HG03060 (cell line): ENCODE measurements at regions not wholly inside any gene's neighbourhood (a gene's known extent, or its start where the extent isn't known, plus 50 kb on each side); places are given as distances from the start of the nearest gene placed in this dataset.
"Not testable (repeated sequence)": the region's sequence is repeated elsewhere in the genome, so short reads cannot be mapped to it uniquely, and the experiment has no call there.

ENCODE experiments used
- ATAC-seq: cut with Tn5 transposase; IDR thresholded peaks from one replicate; pipeline ENCODE4 v1.9.1; 2021; ENCODE audit warnings: low read depth, moderate number of reproducible peaks; ENCODE audit not compliant: unreplicated experiment

DNA sequence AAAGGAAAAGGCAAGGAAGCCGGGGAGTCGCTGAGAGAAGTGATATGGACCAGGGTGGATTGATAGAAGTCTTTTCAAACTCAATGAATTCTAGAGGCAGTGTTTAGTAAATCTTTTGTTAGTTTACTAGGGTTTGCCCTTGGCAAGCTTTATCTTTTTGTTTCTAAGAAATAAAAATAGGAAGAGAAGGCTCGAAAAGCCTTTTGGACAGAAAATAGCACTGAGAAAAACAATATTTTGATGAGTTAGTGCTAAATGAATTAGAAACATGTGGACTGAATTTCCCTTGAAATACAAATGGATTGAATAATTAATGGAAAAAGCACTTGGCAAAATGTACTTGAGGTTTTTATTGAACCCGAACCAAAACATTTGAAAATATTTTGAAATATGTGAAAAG is 121.8 kb upstream of the SPAG17 start:
- no peak for ATAC-seq

DNA sequence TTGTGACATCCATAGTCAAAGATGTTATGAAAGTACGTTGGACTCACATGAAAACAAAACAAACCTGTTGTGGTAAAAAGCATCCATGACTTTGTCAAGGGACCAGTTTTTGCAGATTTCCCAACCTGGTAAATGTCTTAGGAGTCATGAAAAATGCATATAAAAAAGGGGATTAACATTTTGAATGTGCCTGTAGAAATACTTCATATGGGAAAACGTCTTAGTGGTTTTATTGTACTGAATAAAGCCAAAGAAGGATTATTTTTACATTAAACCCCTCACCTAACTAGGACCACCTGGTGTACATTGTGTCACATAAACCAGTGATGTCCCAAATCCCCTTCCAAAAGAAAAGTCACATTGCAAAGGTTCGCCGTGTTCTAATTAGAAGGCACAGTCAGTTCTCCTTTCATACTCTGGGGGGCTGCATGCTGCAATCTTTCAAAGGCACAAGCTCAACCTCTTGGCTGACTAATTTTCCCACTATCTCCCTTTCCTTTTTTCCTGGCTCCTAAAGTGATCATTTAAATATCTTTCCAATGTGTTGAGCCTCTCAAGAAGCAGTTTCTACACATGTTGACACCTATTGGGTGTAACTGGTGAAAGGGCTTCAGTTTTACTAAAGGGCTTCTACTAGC is 119.8 kb upstream of the SPAG17 start:
- no peak for ATAC-seq

DNA sequence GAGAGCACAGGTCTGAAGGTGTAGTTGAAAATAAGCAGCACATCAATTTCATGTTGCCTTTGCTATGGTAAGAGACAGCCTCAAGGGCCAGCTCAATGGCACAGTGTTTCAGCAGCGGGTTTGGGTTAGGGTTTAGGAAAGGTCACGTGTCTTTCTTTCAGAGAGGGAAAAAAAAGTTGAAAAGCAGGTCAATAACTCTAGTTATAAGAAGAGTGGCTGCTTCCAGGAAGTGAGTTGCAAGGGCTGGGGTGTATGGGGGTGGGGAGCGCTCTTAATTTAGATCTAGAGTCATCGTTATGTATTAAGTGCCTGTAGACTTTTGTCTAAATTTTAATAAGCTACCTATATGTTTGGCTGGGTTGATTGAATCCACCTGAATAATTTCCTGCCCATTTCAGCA is 118.5 kb upstream of the SPAG17 start:
- no peak for ATAC-seq

DNA sequence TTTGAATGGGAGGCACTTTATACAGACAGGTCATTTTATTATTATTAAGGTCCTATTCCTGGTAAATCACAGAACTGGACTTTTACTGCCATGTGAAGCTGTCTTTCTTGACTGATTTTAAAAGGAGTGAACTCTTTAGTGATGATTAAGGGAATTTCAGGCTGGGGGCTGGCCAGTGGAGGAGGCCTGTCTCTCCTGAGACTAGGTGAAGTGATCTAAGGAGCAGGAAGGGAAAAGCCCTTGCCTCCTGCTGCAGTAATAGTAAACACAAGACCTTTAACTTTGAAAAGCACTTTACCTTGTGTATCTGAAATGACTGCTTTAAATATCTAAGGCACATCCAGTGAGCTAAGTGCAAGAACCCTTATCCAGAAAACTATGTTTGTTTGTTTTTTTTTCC is 118.0 kb upstream of the SPAG17 start:
- no peak for ATAC-seq

DNA sequence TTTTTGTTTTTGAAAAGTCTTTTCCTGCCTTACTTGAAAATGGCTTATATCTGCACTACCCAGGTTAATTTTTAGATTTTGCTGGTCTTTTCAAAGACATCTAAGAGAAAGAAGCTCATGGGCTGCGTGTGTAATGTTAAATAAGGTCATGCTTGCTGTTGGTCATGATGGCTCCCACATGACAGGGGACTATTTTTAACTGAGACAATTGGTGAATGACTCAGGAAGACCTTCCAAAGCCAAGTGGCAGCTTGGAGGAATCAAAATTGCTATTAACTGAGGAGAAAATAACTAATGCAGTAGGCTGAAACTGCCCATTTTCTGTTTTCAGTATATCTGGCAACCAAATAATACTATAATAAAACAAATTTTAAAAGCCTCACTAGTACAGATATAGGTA is 117.1 kb upstream of the SPAG17 start:
- no peak for ATAC-seq

DNA sequence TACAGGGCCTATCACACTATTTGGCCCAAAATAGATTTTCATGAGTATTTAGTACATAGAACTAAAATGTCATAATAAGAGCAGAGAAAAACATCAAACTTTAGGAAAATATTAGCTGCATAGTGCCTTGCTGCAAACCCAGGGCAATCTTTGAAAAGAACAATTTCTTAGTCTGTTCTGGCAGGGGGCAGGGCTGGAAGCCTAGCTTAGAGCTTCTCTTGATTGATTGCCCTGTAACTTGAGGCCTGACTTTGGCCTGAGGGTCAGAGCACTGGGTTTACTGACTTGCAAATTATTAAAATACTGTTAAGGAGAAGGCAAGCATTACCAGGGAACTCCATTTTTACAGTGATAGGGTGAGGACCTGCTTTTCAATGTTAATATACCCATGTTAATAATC is 115.8 kb upstream of the SPAG17 start:
- ATAC-seq = no peak

DNA sequence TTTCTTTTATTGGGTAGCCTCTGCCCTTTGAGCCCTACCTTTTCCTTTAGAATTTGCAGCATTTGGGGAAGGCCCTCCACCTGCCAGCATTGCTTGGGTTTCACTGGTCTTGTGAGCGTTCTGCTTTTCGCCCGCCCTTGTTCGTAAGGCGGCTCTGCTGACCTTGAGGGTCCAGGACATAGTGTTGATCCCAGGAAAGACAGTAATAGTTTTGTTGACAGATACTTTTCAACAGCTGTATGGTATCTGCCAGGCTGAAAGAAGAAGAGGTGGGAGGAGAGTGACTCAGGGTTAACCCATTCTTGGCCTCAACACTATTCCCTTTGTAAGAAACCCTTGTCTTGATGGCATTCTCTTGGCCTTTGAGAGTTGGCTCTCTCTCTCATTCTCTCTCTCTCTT is 113.4 kb upstream of the SPAG17 start:
- ATAC-seq = no peak

DNA sequence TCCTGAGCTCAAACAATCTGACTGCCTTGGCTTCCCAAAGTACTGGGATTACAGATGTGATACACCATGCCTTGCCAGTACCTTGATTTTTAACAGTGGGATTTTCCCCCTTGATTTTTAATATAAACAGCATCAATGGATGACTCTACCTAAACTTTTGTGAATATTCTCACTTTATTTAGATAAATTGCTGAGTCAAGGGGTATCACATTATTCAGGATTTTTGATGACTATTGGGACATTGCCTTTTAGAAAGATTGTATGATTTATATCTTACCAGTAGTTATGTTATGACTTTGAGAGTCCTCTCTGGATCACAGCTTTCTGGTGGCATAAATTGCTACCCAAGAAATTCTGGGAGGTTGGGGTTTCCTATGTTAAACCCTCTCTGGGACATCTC is 112.5 kb upstream of the SPAG17 start:
- no peak for ATAC-seq

DNA sequence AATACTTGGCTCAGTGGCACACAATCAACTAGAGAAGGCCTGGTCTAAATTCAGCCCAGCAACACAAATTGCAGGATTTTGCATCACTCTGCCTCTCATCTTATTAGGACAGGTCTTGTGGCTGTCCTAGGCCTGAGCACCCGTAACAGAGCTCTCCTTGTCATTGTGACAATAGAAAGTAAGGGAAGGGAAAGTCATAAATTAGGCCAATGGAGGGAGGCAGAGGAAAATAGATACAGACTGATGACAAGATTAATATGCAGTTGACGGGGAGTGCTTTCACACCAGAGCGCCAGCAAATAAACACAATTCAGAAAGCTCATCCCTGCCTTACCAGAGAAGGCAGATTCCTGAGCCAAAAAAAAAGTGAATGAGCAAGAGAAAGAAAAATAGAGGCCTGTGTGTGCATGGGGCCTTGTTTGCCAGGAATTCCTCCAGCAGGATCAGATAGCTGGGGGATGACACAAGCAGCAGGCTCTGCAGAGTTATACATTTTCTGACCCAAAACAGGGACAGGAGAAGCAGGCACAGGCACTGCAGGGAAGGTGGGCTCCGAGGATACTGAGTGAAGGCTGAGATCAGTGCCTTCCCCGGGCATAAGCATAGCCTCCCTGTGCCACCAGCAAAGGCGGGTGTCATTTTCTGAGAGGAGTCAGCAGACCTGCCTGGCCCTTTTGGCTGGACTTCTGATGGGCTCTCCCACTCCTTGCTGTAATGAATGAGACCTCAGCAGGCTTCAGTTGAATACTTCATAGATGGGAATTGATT is 110.0 kb upstream of the SPAG17 start:
- ATAC-seq = no peak

DNA sequence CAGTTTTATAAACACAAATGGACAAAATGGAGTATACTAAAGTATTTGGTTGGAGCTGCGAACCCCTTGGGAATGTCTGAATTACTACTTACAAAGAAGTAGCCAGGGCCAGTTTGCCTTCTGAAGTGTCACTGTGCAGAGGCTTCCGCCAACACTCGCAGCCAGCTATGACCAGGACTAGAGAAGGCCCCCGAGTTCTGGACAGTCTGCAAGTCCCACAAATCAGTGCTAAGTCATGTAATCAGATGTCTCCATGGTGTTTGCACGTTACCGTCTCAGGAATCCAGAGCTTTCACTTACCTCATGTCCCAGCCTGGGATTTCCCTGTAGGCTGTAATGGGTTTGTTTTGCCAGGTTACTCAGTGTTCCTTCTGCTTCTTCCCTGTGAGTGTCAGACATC is 106.6 kb upstream of the SPAG17 start:
- no peak for ATAC-seq

DNA sequence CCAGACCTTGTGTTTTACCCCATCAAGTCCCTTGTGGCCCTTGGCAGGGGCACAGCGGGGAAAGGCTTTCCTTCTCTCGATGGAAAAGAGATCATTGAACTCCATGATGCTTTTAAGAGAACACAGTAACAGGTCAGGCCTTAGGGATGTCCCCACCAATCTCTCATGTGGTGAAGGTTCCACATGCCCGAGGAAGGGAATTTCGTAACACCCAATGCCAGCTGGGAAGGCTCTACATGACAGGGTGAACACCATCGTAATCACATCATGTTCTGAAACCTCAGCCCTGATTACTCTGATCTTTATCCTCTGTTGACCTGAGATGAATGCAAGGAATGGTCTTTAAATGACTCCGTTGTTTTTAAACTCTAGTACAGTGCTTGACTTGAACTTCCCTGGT is 105.5 kb upstream of the SPAG17 start:
- ATAC-seq = no peak

DNA sequence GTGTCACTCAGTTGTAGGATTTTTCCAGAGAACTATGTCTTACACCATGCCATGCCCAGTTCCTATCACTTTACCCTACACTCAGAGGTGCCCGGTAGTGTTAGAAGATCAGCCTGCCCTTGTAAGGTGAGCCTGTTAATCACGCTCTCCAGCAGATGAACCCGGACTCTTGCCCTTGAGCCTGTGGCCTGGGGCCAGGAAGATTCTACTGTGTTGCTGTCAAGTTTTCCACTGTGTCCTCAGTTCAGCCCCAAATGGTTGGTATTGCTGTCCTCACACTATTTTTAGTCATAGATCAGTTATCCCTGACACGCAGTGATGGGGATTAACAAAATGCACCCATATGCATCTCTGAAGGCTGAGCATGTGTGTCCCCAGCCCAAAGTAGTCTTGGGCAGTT is 105.0 kb upstream of the SPAG17 start:
- ATAC-seq = no peak

DNA sequence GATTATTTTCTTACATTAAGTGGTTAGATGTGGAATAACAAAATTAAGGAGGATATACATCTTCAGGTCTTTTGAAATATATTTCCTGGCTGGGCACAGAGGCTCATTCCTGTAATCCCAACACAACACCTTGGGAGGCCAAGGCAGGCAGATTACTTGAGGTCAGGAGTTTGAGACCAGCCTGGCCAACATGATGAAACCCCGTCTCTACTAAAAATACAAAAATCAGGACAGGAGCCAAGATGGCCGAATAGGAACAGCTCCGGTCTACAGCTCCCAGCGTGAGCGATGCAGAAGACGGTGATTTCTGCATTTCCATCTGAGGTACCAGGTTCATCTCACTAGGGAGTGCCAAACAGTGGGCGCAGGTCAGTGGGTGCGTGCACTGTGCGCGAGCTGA is 95.6 kb upstream of the SPAG17 start:
- not testable (repeated sequence) for ATAC-seq

DNA sequence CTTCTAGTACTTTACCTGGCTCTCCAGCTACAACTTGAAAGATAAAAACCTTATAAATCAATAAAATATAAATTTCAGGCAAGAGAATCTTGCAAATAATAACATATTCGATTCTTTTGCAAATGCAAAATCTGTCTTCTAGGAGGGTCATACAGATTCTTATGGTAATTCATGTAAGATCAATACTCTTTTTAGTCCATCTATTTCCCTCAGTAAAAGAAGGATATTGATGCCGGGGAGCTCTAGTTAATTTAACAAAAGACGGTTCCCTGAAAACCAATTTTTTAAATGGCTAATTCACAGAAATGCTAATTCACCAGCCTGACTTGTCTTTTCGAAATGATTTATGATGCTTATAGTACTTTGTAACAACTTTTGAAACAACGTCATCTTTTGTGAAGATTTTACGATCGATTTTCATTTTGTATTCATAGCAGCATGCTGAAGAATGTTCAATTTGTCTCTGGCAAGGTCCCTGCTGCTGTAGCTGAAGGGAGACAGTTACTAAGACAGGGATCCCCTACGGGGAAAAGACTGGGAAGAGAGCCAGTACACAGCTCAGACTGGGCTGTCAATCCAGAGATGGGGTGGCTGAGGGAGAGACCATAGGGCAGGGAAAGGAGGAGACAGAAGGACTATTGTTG is 90.6 kb upstream of the SPAG17 start:
- ATAC-seq = no peak

DNA sequence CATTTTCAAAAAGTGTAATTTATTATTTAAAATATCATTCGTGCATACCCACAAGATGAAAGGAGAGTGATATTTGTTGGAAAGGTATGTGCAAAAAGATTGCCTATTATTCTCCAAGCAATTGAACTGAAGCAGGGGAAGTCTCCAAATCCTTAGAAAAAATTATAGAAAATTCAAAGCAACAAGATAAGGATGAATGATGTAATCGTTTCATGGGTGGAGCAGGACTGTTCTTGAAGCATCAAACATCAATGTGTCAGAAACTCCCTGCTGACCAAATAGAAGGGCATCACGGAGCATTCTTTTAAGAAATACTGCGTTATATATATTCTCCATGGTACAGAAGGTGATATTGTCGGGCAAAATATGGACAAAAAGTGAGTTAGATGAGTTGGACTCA is 87.9 kb upstream of the SPAG17 start:
- ATAC-seq = no peak

DNA sequence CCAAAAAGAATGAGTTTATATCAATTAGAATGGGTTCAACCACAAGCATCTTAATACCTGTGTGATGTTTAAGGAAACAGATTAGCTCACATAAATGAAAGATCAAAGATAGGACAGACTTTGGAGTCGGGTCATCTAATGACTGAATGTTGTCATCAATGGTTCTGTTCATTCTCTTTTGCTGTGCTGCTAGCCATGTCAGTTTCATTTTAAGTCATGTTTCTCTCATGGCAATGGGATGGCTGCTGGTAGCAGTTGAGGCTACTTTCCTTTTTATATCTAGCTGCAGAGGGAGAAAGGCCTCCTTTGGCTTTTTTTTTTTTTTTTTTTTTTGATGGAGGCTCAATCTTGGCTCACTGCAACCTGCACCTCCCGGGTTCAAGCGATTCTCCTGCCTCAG is 86.9 kb upstream of the SPAG17 start:
- no peak for ATAC-seq

DNA sequence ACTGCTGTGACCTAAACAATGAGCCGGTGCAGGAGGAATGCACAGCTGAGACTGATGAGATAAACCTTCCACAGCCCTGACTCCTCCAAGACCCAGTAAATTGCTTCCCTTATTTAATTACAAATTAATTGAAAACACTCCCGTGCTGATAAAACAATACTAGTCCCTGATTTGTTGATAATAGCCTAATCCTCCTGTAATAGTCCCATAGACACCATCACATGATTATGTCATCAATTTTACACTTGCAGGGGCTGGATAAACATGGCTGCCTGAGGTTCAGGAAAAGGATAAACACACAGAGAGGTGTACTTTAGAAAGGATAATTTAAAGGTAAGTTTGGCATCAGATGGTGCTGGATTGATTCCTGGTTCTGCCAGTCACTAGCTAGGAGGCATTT is 84.6 kb upstream of the SPAG17 start:
- ATAC-seq = no peak

DNA sequence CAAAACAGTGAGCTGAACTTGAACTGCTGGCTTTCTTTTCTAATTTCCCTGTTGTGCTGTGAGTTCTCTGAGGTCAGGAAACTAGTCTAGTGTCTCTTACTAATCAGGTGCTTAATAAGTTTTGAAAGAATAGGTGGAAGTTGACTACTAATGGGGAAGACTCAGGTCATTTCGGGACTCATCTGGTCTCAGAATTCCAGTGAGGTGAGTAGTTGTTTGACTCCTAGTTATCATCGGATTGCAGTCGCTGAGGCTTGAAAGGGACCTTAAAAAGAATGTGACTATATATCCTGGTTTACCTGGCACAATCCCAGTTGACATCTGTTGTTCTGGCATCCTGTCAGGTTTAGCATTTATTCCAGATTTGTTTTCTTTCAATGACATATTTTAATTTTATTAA is 81.4 kb upstream of the SPAG17 start:
- ATAC-seq = no peak

DNA sequence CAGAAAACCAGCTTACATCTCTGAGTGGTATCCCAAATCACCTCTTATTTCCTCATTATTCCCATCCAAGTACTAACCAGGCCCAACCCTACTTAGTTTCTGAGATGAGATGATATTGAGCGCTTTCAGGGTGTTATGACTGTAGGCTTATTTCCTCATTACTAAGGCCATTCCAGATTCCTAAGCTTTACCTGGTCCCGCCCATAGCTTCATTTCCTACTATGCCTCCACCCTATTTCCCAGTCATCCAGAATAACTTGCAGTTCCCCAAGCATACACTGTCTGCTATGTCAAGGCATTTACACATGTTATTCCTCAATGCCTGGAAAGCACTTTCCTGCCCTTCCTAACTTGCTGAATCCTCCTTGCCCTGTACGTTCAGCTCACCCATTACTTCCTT is 79.3 kb upstream of the SPAG17 start:
- no peak for ATAC-seq

DNA sequence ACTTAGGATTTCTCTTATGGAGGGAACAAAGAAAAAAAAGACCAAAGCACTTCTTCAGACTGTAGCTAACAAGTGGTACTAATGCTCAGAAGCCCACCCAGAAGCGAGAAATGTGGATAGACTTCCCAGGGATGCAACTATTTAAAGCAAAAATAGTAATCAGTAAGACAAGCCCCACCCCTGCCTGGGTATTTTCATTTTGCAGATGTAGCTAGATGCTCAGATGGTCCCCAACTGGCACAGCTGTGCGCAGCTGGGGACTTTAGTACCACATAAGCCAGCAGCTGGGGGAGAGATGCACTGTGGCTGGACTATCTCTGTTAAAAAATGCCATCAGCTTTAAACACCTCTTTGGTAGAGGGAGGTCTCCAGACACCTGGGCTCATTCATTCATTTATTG is 77.8 kb upstream of the SPAG17 start:
- ATAC-seq = no peak

DNA sequence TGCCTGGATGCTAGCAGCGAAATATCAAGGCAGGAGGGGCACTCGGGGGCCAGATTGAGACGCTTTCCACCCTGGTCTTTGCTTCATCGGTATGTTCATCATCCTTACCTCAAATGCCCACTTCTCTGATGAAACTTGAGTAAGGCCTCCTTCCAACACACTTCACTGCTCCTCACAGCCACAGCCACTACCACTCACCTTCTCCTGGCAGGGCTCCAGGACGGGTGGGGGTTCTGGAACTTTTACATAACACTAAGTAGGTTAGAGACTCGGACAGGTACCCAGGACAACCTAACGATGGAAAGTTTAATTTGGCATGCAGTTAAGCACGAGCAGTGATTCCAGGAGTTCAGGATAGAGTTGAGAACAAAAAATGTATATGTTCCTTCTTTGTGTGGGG is 73.9 kb upstream of the SPAG17 start:
- ATAC-seq = no peak

DNA sequence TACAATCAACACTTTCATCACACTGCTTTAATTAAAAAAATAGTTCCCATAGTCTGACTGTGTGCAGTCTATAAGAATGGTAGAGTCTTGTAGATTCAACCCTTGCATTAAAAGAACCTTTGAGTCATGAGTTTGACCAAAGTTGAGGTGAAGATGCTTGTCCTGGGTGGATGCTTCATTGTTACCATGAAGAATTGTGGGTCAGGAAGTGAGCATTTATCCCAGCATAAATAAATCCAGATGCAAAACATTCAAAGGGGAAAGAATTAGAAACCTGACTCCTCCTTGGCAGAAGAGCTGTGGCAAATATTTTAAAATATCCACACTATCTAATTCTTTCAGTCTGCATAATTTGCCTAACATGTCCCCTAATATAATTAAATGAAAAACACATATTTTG is 72.9 kb upstream of the SPAG17 start:
- ATAC-seq = no peak
